ENCODE measurements at regions not wholly inside any gene's neighbourhood (a gene's known extent, or its start where the extent isn't known, plus 50 kb on each side); places are given as distances from the start of the nearest gene placed in this dataset.

DNA sequence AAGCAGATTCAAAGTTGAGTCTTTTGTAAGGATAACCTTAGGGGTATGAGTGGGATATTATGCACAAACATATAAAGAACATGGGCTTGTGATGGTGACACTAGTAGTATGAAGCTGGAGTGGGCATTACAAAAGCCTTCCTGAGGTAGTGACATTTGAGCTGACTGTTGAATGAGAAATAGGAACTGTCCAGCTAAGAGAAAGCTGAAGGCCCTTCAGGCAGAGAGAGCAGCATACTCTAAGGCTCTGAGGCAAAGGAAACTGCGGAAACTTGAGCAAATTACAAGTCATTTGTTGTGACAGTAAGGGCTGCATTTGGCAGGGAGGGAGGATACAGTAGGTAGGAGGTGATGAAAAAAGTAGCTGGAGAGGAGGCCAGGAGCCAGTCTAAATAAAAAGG lies 190.7 kb upstream of the CD96 start:
- TF ChIP-seq, protein P1, sequence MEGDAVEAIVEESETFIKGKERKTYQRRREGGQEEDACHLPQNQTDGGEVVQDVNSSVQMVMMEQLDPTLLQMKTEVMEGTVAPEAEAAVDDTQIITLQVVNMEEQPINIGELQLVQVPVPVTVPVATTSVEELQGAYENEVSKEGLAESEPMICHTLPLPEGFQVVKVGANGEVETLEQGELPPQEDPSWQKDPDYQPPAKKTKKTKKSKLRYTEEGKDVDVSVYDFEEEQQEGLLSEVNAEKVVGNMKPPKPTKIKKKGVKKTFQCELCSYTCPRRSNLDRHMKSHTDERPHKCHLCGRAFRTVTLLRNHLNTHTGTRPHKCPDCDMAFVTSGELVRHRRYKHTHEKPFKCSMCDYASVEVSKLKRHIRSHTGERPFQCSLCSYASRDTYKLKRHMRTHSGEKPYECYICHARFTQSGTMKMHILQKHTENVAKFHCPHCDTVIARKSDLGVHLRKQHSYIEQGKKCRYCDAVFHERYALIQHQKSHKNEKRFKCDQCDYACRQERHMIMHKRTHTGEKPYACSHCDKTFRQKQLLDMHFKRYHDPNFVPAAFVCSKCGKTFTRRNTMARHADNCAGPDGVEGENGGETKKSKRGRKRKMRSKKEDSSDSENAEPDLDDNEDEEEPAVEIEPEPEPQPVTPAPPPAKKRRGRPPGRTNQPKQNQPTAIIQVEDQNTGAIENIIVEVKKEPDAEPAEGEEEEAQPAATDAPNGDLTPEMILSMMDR (conservative IDR thresholded peaks at IDR 0.05), result no peak
- TF ChIP-seq ZFX (IDR thresholded peaks at IDR 0.05), result no peak
